Testis (tissue), 2 donors: ENCODE measurements at regions not wholly inside any gene's neighbourhood (a gene's known extent, or its start where the extent isn't known, plus 50 kb on each side); places are given as distances from the start of the nearest gene placed in this dataset.

ENCODE experiments used
- DNase-seq: peaks from one replicate; pipeline ENCODE4 v3.0.0-alpha.2; 2019
- H3K27ac ChIP-seq, 2 donors: fragments of 200-600 bp; sonication (generic); one replicate each; pipeline ENCODE4 v1.5.1; 2019
- H3K27me3 ChIP-seq: fragments of 200-600 bp; sonication (generic); one replicate; pipeline ENCODE4 v1.5.1; 2019
- H3K36me3 ChIP-seq: fragments of 200-600 bp; sonication (generic); one replicate; pipeline ENCODE4 v1.5.1; 2017; ENCODE audit warnings: low read depth; ENCODE audit errors: missing control alignments
- H3K4me1 ChIP-seq: fragments of 200-600 bp; sonication (generic); one replicate; pipeline ENCODE4 v1.5.1; 2019
- H3K4me3 ChIP-seq, 2 donors: fragments of 200-600 bp; sonication (generic); one replicate each; pipeline ENCODE4 v1.5.1; 2017 to 2019
- H3K9me3 ChIP-seq: fragments of 200-600 bp; sonication (generic); one replicate; pipeline ENCODE4 v1.5.1; 2017
- CTCF ChIP-seq, 3 experiments: fragments of 450-650 bp in 2 of 3; fragments of 200-600 bp in 1 of 3; sonication (generic) in 1 of 3; IDR thresholded peaks; one replicate each; pipeline ENCODE4 v1.5.1; 2016 to 2019; ENCODE audit warnings: antibody characterized with exemption in 3 of 3, mild to moderate bottlenecking in 2 of 3, moderate library complexity in 1 of 3
- POLR2A ChIP-seq: fragments of 450-650 bp; IDR thresholded peaks from one replicate; pipeline ENCODE4 v1.6.1; 2017; ENCODE audit warnings: antibody characterized with exemption, mild to moderate bottlenecking, moderate library complexity
- WGBS, 2 donors: methylation state at CpG; one replicate each; pipeline ENCODE4 v1.1.5; 2018; 5-methylcytosine and 5-hydroxymethylcytosine counted together
- intact Hi-C: fragments of 100-400 bp; cut with DNase I; formaldehyde crosslinking; loops from one replicate; pipeline ENCODE4 v1.15.1; 2023; ENCODE audit warnings: low total_unique reads

- no peak for DNase-seq
- Histone ChIP-seq H3K27me3 (no peaks in the 10 kb centered on the region), H3K9me3 (no peaks in the 10 kb centered on the region), H3K4me1 (no peaks in the 10 kb centered on the region), H3K4me3 (no peak overlapping the region), H3K36me3 (no peaks in the 10 kb centered on the region), H3K27ac (no peak overlapping the region)
- intact Hi-C loops: no loop called here
- WGBS, 2 donors: 86 to 94% methylated on average over 2 of the region's 2 CpGs
- no peak for TF ChIP-seq CTCF (IDR thresholded peaks at IDR 0.05)
- no peak for TF ChIP-seq POLR2A
Observed at GRCh38 chr7:109190766-109191398, 621.2 kb downstream of the DNAJB9 start.

- intact Hi-C loops: no loop called here
- Histone ChIP-seq H3K36me3 (no peaks in the 10 kb centered on the region), H3K4me1 (no peaks in the 10 kb centered on the region), H3K4me3 (no peak overlapping the region), H3K27ac (no peak overlapping the region), H3K27me3 (no peaks in the 10 kb centered on the region), H3K9me3 (no peaks in the 10 kb centered on the region)
- 87 to 100% methylated on average over 2 of the region's 2 CpGs for WGBS, 2 donors
- DNase-seq: no peak
- TF ChIP-seq CTCF (IDR thresholded peaks at IDR 0.05): no peak
- TF ChIP-seq POLR2A: no peak
Observed at GRCh38 chr7:109206196-109206595, 636.5 kb downstream of the DNAJB9 start.

- Histone ChIP-seq H3K36me3 (no peaks in the 10 kb centered on the region), H3K27ac (no peak overlapping the region), H3K9me3 (no peaks in the 10 kb centered on the region), H3K27me3 (no peaks in the 10 kb centered on the region), H3K4me1 (no peaks in the 10 kb centered on the region), H3K4me3 (no peak overlapping the region)
- no peak for DNase-seq
- TF ChIP-seq POLR2A (no peak), CTCF (IDR thresholded peaks at IDR 0.05) (no peak)
- intact Hi-C loops: no loop called here
- 83% methylated on average over 3 of the region's 3 CpGs for WGBS, 2 donors
Observed at GRCh38 chr7:109213081-109213480, 643.4 kb downstream of the DNAJB9 start.

- no peaks in the 10 kb centered on the region for H3K36me3 ChIP-seq
- H3K27me3 ChIP-seq: no peaks in the 10 kb centered on the region
- no peak overlapping the region for H3K4me3 ChIP-seq
- intact Hi-C loops: no loop called here
- H3K4me1 ChIP-seq: no peaks in the 10 kb centered on the region
- WGBS, 2 donors: 71 to 80% methylated on average over 3 of the region's 3 CpGs
- H3K27ac ChIP-seq: no peak overlapping the region
- TF ChIP-seq CTCF (IDR thresholded peaks at IDR 0.05) (no peak), POLR2A (no peak)
- H3K9me3 ChIP-seq: no peaks in the 10 kb centered on the region
- no peak for DNase-seq
Observed at GRCh38 chr7:109215341-109215740, 645.7 kb downstream of the DNAJB9 start.

- Histone ChIP-seq H3K27ac (no peak overlapping the region), H3K27me3 (no peaks in the 10 kb centered on the region), H3K36me3 (no peaks in the 10 kb centered on the region), H3K4me1 (no peaks in the 10 kb centered on the region), H3K9me3 (no peaks in the 10 kb centered on the region), H3K4me3 (no peak overlapping the region)
- no peak for TF ChIP-seq POLR2A
- no peak for TF ChIP-seq CTCF (IDR thresholded peaks at IDR 0.05)
- no peak for DNase-seq
- WGBS, 2 donors: 74 to 86% methylated on average over 2 of the region's 2 CpGs
- intact Hi-C loops: no loop called here
Observed at GRCh38 chr7:109224100-109224499, 654.4 kb downstream of the DNAJB9 start.
